ENCODE measurements at regions not wholly inside any gene's neighbourhood (a gene's known extent, or its start where the extent isn't known, plus 50 kb on each side); places are given as distances from the start of the nearest gene placed in this dataset.
"Not testable (repeated sequence)": the region's sequence is repeated elsewhere in the genome, so short reads cannot be mapped to it uniquely, and the experiment has no call there.

DNA sequence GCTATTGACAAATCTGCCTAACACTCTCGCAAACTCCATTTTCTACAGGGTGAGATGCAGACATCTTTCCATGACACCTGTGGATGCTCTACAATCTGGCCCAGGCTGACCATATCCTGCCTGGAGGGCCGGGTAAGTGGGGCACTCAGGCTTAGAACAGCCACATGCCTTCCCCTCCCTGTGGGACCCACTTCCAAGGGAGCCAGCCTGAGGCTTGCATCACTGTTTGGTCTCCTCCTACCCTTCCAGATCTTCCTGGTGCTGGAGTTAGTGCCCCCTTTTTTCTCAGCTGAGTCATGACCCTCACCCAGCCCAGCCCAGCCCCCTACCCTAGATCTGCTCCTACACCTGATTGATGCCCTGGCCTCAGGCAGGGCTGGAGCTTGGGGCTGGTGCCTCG is 62.0 kb upstream of the KCNK12 start:
- Histone ChIP-seq H3K9me3 (ENCODE audit: control insufficient read depth, low read length) (no peaks in the 10 kb centered on the region), H3K4me3 (ENCODE audit: extremely low read depth, insufficient read depth, low read length, poor library complexity, severe bottlenecking) (no peak overlapping the region), H3K4me1 (ENCODE audit: control insufficient read depth, insufficient read depth, low read length, poor library complexity, severe bottlenecking) (peaks cover 15% of the 10 kb centered on the region), H3K36me3 (ENCODE audit: control insufficient read depth, insufficient read depth, low read length) (no peaks in the 10 kb centered on the region), H3K27ac (ENCODE audit: low read depth, low read length, severe bottlenecking) (no peak overlapping the region)
- 91 to 94% methylated on average over 3 of the region's 3 CpGs for WGBS, 2 experiments (ENCODE audit: insufficient coverage in 2 of 2)

DNA sequence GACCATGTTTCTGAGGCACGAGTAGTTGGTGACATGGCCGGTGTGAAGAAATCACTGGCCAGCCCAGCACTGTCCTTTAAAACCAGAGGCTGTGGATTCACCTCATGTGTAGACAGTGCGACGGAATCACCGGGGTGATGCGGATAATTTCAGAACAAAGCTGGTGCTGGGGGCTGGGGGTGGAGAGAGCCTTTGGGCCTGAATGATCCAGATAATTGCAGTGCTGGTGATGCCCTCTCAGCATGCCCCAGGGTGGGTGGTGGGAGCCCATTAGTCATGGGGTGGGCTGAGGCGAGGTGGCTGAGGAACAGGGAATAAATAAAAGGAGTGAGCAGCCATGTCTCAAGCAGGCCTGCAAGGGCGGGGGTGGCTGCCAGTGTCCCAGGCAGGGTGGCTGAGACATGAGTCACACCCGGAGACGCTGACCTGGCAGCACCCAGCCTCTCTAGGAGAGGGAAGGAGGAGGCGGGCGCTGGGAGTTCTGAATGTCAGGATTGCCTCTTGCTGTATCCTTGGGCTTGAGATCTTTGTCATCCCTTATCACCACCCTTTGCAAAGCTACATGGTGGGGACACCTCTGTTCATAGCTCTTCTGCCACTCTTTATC is 61.1 kb upstream of the KCNK12 start:
- 77 to 89% methylated on average over 7 to 10 of the region's 12 CpGs for WGBS, 2 experiments (ENCODE audit: insufficient coverage in 2 of 2)

DNA sequence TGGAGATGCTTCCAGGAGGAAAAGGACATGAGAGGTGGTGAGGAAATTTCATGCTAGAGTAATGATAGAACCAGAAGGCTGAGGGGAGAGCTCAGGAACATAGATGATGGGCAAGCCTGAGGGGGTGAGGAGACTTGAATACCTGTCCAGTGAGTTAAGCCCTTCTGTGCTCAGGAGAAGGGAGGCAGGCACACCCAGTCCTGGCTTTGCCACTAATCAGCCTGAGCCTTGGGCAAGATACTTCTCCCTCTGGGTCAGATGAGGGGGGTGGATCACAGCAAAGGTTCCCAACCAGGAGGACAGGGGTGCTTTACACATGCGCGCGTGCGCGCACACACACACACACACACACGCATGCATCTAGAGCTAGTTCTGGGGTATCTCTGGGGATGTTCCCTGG is 60.5 kb upstream of the KCNK12 start:
- Histone ChIP-seq H3K27ac (ENCODE audit: low read depth, low read length, severe bottlenecking) (no peak overlapping the region), H3K9me3 (ENCODE audit: control insufficient read depth, low read length) (no peaks in the 10 kb centered on the region), H3K4me3 (ENCODE audit: extremely low read depth, insufficient read depth, low read length, poor library complexity, severe bottlenecking) (no peak overlapping the region), H3K36me3 (ENCODE audit: control insufficient read depth, insufficient read depth, low read length) (no peaks in the 10 kb centered on the region), H3K4me1 (ENCODE audit: control insufficient read depth, insufficient read depth, low read length, poor library complexity, severe bottlenecking) (peaks cover 15% of the 10 kb centered on the region)
- no CpG with 5 or more reads among the region's 6 CpGs for WGBS, 2 experiments (ENCODE audit: insufficient coverage in 2 of 2)

More for the DNA sequence above, 61.1 kb upstream of the KCNK12 start:
- peaks cover 15% of the 10 kb centered on the region for H3K4me1 ChIP-seq (ENCODE audit: control insufficient read depth, insufficient read depth, low read length, poor library complexity, severe bottlenecking)
- no peak overlapping the region for H3K4me3 ChIP-seq (ENCODE audit: extremely low read depth, insufficient read depth, low read length, poor library complexity, severe bottlenecking)
- H3K27ac ChIP-seq (ENCODE audit: low read depth, low read length, severe bottlenecking), result no peak overlapping the region
- H3K36me3 ChIP-seq (ENCODE audit: control insufficient read depth, insufficient read depth, low read length), result no peaks in the 10 kb centered on the region
- H3K9me3 ChIP-seq (ENCODE audit: control insufficient read depth, low read length), result no peaks in the 10 kb centered on the region

DNA sequence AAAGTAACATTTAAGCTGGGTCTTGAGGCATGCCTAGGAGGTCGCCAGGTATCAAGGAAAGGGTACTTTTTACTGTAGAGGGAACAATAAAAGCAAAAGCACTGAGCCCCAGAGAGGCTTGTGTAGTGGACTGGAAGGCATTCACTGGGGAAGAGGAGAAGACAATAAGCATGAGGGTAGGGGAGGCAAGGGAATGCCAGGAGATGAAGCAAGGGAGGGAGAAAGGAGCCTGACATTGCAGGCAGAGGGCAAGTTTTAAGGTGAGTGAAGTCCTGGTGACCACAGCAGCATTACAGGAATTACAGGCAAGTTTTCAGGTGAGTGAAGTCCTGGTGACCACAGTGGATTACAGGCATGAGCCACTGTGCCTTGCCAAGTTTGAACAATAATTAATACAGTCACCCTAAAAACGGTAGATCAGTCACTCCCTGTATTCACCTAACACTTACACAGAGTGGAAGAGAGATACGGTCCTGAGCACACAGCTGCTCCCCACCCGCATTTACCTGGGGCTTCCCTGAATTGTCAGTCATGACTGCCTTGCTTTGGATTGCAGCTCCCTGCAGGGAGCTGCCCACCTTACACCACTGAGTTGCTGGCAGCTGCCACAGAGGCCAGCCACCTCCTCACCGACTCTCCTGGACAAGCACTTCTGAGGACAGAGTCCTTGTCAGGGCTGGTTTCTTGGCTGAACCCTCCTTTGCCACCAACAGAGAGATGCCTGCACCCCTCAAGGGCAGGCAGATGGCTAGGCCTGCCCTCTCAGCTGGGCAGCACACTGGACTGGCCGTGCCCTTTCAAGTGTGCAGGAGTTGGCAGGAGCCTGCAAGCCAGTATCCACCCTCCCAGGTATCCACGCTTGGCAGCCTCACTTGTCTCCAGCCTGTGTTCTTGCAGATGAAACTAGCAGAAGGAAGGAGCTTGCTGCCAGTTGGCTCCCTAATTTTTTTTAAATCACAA is 59.0 kb upstream of the KCNK12 start:
- Histone ChIP-seq H3K9me3 (ENCODE audit: control insufficient read depth, low read length) (no peaks in the 10 kb centered on the region), H3K4me1 (ENCODE audit: control insufficient read depth, insufficient read depth, low read length, poor library complexity, severe bottlenecking) (peaks cover 15% of the 10 kb centered on the region), H3K4me3 (ENCODE audit: extremely low read depth, insufficient read depth, low read length, poor library complexity, severe bottlenecking) (no peak overlapping the region), H3K36me3 (ENCODE audit: control insufficient read depth, insufficient read depth, low read length) (no peaks in the 10 kb centered on the region), H3K27ac (ENCODE audit: low read depth, low read length, severe bottlenecking) (no peak overlapping the region)
- WGBS, 2 experiments (ENCODE audit: insufficient coverage in 2 of 2), result 81 to 93% methylated on average over 6 to 7 of the region's 7 CpGs

DNA sequence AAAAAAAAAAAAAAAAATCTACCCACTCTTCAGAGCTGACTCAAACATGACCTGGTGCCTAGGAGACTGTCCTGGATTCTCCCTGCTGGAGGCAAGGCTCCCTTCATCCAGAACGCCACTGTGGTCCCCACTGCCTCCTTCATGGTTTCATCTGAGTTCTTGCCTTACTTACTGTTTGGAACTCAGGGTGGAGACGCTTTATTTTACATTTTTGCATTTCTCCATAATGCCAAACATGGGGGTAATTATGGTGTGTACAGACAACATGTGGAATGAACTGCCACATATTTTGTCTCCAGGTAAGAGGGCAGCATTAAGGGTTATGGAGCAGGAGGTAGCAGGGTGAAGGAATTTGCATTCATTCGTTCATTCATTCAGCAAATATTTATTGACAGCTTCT is 58.1 kb upstream of the KCNK12 start:
- WGBS, 2 experiments (ENCODE audit: insufficient coverage in 2 of 2), result 71 to 90% methylated on average over 1 of the region's 3 CpGs
- Histone ChIP-seq H3K27ac (ENCODE audit: low read depth, low read length, severe bottlenecking) (no peak overlapping the region), H3K4me3 (ENCODE audit: extremely low read depth, insufficient read depth, low read length, poor library complexity, severe bottlenecking) (no peak overlapping the region), H3K36me3 (ENCODE audit: control insufficient read depth, insufficient read depth, low read length) (no peaks in the 10 kb centered on the region), H3K4me1 (ENCODE audit: control insufficient read depth, insufficient read depth, low read length, poor library complexity, severe bottlenecking) (peaks cover 15% of the 10 kb centered on the region), H3K9me3 (ENCODE audit: control insufficient read depth, low read length) (no peaks in the 10 kb centered on the region)

DNA sequence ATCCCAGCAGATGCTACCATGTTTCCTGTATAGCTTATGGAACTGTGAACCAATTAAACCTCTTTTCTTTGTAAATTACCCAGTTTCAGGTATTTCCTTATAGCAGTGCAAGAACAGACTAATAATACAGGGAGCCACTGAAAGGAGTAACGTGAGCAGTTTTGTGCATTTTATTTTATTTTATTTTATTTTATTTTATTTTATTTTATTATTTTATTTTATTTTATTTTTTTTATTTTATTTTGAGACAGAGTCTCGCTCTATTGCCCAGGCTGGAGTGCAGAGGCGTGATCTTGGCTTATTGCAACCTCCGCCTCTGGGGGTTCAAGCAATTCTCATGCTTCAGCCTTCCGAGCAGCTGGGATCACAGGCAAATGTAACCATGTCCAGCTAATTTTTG is 55.9 kb upstream of the KCNK12 start:
- Histone ChIP-seq H3K9me3 (ENCODE audit: control insufficient read depth, low read length) (no peaks in the 10 kb centered on the region), H3K27ac (ENCODE audit: low read depth, low read length, severe bottlenecking) (no peak overlapping the region), H3K4me1 (ENCODE audit: control insufficient read depth, insufficient read depth, low read length, poor library complexity, severe bottlenecking) (peaks cover 4% of the 10 kb centered on the region), H3K4me3 (ENCODE audit: extremely low read depth, insufficient read depth, low read length, poor library complexity, severe bottlenecking) (no peak overlapping the region), H3K36me3 (ENCODE audit: control insufficient read depth, insufficient read depth, low read length) (no peaks in the 10 kb centered on the region)
- 84 to 93% methylated on average over 4 of the region's 5 CpGs for WGBS, 2 experiments (ENCODE audit: insufficient coverage in 2 of 2)

DNA sequence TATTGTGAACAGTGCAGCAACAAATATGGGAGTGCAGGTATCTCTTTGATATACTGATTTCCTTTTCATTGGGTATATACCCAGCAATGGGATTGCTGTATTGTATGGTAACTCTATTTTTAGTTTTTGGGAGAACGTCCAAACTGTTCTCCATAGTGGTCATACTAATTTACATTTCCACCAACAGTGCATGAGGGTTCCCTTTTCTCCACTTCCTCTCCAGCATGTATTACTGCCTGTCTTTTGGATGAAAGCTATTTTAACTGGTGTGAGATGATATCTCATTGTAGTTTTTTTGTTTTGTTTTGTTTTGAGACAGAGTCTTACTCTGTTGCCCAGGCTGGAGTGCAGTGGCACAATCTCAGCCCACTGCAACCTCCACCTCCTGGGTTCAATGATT is 52.4 kb upstream of the KCNK12 start:
- not testable (repeated sequence) for H3K4me3 ChIP-seq (ENCODE audit: extremely low read depth, insufficient read depth, low read length, poor library complexity, severe bottlenecking); H3K27ac ChIP-seq (ENCODE audit: low read depth, low read length, severe bottlenecking); H3K36me3 ChIP-seq (ENCODE audit: control insufficient read depth, insufficient read depth, low read length); H3K4me1 ChIP-seq (ENCODE audit: control insufficient read depth, insufficient read depth, low read length, poor library complexity, severe bottlenecking); H3K9me3 ChIP-seq (ENCODE audit: control insufficient read depth, low read length)
- no CpG with 5 or more reads among the region's 1 CpG for WGBS, 2 experiments (ENCODE audit: insufficient coverage in 2 of 2)

DNA sequence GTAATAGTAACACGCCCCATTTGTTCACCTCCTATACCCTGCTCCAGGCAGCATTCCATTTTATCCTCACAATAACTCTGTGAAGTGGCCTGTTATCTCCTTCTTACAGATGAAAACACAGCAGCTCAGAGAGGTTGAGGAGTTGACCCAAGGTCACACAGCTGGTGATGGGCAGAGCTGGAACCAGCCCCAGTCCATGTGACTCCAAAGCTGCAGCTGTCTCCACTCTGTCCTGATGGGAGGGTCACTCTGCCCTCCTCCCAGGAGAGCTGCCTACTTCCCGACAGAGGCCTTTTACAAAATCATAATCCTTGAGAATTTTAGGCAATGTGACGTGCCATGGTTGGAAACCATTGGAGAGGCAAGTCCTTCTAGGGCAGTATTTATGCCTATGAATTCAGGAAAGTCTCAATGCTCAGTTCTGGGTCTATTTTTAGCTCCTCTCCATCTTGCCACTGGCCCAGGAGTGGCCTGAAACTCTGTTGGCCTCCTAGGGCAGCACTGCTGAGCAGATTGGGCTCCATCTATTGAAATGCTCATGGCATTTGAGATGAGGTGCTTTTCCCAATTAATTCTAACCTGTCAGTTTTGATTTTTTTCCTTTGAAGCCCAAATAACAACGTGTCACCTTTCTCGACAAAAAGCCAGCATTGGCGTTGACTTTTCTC is 50.1 kb upstream of the KCNK12 start:
- H3K9me3 ChIP-seq (ENCODE audit: control insufficient read depth, low read length), result no peaks in the 10 kb centered on the region
- H3K36me3 ChIP-seq (ENCODE audit: control insufficient read depth, insufficient read depth, low read length), result no peaks in the 10 kb centered on the region
- H3K4me3 ChIP-seq (ENCODE audit: extremely low read depth, insufficient read depth, low read length, poor library complexity, severe bottlenecking), result no peak overlapping the region
- no peak overlapping the region for H3K27ac ChIP-seq (ENCODE audit: low read depth, low read length, severe bottlenecking)
- WGBS, 2 experiments (ENCODE audit: insufficient coverage in 2 of 2), result 74 to 95% methylated on average over 3 to 4 of the region's 6 CpGs
- H3K4me1 ChIP-seq (ENCODE audit: control insufficient read depth, insufficient read depth, low read length, poor library complexity, severe bottlenecking), result no peaks in the 10 kb centered on the region

Measured in mesodermal cell (in vitro differentiated cells).